Anterior cingulate cortex (tissue), 58 donors: ENCODE measurements at regions not wholly inside any gene's neighbourhood (a gene's known extent, or its start where the extent isn't known, plus 50 kb on each side); places are given as distances from the start of the nearest gene placed in this dataset.
"Not testable (repeated sequence)": the region's sequence is repeated elsewhere in the genome, so short reads cannot be mapped to it uniquely, and the experiment has no call there.

Experiments used
- DNase-seq, 58 donors: peaks; one replicate each; lab custom pipeline; 2025; lab: John Stamatoyannopoulos, UW

DNA sequence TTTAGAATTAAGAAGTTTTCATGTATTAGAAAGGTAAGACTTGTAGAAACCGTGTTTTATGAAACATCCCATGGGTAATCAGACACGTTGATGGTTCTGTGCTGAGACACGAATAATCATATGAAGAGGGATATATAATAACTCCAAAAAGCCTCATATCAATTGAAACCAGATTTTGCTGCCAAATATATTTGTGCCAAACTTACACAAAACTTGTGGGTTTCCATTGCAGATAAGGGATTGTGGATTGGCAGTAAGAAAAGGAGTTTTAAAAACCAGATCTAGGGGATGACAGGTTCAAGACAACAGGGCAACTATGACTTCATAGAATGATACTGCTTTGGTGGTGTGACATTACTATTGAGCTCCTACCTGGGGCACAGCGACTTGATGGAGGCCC lies 616.1 kb downstream of the BCOR start:
- no peak for DNase-seq

DNA sequence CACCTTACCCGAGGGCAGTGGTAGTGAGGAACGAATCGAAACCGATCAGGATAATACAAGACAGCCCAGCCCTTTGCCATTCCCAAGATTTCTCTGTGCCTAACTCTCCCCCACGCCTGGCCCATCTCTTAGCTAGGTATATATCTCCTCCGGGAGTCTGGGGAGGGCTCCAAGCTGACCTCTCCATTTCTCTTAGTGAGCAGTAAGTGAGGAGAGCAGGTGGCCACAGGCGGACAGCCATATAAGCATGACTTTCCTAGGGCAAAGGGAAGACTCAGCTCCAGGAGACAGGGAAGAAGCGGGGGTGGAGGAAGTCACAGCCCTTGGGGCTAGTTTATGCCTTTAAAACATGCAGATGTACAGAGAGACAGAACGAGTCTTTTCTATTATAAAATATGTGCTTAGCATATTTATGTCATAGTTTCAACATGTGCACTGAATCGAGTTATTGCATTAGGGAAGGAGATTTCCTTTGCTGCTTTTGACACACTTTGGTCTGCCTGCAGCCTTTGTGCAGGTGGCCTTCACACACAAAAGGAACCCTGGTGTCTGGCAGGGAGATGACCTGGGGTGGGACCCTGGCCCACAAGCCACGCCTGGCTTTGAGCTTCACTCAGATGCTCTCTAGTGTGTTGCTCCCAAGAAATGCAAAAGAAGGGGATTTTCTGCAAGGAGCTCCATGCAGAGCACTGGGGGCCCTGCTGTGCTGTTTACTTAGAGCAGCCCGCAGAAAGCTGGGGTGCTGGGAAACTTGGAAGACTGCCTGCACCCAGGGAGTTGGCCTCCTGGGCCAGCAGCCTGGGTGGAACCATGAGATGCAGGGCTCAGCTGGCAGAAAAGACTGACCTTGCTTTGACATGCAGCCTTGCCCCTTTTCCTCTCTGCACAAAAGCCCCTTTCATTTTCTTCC lies 613.3 kb downstream of the BCOR start:
- DNase-seq = peak in 15 of 58 donors; percentile 1 to 29 (median 6)

DNA sequence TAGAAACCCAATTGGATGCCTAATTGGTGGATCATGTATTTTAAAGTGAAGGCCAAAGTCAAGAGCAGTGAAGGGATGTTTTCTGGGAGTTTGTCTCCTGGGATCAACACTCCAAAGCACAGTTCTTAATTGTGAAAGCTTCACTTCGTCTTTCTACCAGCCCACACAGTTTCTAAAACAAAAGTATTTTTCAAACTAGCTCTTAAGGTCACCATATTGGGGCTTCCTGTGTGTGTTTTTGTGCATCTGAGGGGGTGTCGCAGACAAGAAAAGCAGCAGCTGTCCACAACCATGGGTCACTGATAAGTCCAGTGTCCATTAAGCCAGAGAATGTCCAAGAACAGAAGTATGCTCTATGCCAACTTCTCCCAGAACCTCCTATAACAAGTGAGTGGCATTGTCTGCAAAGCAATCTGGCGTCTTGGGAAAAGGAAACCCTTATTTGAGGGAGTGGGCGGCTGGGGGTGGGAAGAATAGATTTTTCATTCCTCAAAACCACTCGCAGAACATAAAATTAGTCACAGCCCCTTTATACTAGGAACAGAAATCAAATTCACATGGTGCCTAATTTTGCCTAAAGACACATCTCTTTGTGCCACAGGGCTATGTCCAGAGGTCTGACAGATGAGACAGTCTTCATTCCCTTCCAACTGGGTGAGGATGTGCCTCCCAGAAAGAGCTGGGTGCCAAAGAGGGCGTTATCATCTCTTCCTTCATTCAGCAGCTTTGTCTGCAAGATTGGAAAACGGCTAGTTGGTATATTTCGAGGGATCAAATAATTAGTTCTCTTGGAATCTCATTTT lies 610.4 kb downstream of the BCOR start:
- DNase-seq = peak in 1 of 58 donors; percentile 3

DNA sequence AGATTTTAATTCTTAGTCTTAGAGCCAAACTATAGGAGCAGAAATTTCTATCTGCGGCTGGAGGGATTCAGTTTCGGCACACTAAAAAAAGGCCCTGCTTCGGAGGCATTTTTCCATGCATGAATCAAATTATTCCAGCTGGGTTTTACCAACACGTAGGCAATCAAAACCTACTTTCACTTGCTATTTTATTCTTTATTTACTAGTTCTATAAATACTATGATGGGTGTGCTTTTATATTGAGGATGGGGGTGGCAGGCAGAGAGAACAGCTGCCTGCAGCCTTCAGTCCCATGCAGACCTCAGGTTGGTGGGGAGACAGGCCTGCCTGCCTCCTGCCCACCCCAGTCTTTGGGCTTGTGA lies 609.8 kb downstream of the BCOR start:
- DNase-seq = no peak

DNA sequence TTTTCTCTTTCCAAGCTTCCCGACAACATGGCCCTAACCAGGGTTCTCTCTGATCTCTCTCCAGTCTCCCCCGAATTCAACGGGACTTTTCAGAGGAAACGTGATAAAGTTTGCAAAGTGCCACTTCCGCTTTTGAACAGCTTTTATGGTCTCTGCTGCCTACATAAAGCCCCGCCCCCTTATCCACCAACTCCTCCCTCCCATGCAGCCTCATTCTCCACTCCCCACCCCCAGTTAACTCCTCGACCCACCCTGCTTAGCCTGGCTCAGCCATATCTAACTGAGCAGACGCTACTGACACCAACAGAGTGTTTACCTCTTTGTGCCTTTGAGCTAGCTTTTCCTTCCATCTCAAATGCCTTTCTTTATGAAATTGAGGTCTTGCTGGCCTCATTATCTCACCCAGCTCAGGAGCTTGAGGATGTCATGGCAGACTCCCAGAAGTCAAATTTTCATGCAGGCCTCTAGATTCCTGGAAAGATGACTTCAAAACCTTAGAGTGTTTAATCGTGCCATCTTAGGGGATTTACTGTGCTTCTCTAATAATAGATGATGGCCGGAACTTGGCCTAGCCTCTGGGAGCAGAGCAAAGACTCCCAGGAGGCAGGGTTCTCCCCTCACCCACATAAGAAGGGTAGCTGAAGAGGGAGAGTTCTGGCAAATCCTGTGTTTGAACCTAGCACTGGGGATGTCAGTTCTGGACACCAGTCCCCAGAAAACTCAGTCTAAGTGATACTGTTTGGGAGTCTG lies 606.0 kb downstream of the BCOR start:
- DNase-seq = no peak

DNA sequence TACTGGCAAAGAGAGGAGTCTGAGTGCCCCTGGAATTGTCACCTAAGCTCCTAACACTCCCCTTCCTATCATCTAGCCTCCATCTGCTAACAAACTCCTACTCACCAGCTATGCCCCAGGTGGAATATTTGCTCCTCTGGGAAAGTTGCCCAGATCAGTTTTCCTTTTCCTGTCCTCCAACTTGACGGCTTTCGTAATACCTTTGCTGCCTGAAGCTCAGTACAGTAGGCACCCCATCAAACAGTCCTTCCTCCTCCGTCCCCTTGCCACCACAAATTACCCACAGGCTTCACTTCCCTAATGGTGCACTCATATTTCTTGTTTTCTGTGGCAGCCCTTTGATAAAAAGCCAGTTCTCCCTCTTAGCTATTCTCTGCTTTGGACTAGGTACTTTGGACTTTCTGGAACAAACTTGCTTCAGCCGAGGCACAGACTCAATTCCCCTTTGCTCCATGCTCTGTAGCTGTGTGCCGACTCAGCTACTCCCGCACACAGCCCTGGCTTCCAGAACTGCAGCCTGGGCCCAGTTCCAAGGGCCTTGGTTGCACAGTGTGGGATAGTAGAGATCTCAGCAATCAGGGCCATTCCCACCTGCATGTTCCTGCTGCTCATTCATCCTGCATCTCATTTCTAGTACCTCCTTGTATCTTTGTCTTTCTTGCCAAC lies 605.1 kb downstream of the BCOR start:
- DNase-seq = peak in 1 of 58 donors; percentile 2

DNA sequence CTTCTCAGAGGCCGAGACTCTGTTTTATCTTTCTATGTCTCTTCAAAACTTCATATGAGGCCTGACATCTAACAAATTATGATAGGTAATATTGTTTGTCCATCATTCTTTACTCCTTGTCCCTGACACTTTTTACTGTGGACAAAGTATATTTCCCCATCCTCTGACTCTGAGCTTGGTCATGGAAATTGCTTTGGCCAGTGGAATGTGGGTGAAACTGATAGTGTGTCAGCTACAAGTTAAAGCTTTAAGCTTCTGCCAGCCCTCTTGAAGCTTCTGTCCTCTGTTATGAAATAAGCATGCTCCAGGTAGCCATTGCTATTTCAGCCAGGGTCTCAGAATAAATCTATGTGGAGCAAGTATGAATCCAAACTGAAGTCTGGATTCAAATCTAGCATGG lies 604.6 kb downstream of the BCOR start:
- no peak for DNase-seq

DNA sequence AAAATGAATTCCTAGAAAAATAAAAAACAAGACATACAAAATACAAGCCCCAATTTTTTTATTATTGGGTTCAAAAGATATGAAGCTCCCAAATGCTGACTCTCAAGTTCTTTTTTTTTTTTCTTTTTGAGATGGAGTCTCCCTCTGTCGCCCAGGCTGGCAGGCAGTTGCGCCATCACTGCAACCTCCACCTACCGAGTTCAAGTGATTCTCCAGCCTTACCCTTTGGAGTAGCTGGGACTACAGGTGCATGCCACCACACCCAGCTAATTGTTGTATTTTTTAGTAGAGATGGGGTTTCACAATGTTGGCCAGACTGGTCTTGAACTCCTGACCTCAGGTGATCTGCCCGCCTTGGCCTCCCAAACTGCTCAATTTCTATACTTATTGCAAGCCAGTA lies 600.6 kb downstream of the BCOR start:
- not testable (repeated sequence) for DNase-seq

DNA sequence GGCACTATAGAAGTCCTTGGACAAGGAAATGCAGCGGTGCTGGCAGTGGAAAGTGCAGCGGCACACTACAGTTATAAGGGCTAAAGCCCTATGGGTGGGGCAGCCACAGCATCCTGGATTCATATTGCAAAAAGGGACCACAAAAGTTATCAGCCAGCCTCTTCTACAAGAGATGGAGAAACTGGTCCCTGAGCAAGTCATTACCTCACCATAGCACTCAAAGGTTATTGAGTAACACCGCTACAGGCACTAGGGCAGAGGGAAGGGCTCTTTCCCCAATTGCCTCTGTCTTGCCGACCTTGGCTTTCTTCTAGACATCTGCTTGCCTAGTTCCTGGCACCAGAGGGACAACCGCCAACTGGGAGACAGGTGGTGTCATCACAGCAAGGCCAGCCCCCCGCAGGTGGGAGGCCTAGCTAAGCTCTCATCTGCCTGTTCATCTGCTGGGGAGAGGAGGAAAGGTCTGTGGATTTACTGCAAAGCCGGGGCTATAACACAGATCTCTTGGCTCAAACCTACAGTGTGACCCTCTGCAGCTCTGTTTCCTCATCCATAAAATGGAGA lies 600.0 kb downstream of the BCOR start:
- DNase-seq = no peak

DNA sequence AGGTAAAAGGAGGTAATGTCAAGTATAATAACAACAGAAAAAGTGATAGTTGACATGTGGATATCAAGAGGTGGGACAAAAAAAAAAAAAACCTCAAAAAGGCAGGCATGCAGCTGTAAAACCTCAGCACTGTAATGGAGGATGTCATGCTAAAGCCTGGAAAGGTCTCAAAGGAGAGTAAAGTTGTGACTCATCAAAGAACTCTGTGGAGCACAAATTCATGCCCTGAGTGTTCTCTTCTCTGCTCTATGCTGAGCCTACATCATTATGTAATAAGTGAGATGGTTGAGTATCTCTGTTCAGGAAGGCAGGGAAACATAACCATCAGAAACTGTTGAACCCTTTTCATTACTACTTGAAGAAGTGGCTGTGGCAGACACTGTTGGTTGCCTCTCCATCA lies 597.8 kb downstream of the BCOR start:
- no peak for DNase-seq

DNA sequence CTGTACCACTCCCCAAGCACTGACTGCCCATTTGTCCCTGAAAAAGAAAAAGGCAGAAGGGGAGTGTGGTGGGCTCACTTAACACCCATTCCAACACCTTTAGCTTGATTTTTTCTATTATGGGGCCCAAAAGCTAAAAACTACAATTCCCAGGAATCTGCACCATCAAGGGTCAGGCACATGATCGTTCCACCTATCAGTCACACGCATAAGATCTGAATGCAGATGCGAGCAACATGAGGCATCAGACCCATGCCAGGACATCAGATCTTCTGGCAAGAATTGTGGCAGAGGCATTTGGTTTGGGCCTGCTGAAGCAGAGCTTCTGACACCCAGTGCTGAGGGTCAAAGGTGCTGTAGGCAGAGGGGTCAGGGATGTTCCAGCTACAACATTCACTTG lies 595.9 kb downstream of the BCOR start:
- DNase-seq = no peak

DNA sequence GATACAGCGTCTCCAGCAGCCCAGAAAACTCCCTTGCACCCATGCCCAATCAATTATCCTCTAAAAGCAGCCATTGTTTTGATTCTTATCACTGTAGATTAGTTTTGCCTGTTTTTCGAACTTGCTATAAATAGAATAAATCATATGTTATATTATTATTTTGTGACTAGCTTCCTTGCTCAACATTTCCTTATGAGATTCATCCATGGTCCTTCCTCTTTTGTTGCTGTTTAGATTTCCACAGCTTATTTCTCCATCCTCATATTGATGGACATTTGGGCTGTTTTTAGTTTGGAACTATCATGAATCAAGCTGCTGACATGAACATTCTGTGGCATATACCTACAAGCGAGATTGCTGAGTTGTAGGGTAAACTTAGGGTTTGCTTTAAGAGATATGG lies 595.3 kb downstream of the BCOR start:
- DNase-seq = no peak

DNA sequence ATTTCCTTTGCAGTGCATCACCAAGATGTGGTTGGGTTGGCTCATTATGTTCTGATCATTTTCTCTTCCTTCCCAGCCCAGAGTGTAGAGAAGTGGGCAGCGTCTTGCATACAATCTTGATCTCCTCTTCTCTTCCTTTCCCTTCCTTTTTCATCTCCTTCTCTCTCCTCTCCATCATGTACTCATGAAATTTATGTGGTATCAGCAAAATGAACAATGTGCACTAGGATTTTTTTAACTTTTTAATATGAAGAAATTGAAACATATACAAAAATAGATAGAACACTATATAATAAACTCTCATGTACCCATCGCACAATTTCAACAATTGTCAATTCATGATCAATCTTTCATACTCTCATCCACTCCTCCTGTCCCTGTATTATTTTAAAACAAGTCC lies 593.5 kb downstream of the BCOR start:
- no peak for DNase-seq

DNA sequence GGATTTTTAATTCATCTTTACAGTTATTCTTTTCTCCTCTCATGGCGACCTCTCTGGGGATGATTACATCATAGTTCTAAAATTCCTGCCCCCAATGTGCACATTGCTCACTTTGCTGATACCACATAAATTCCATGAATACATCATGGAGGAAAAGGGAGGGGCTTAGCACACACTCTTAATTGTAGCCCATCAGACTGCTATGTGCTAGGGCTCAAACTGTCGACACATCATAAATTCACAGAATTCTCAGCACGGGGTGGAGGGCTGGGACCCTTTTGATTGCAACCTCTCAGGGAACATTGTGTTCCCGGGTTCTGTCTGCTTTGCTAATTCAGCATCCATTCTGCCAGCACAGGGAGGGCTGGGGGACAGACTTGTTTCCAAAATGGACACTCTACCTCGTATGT lies 592.9 kb downstream of the BCOR start:
- no peak for DNase-seq

DNA sequence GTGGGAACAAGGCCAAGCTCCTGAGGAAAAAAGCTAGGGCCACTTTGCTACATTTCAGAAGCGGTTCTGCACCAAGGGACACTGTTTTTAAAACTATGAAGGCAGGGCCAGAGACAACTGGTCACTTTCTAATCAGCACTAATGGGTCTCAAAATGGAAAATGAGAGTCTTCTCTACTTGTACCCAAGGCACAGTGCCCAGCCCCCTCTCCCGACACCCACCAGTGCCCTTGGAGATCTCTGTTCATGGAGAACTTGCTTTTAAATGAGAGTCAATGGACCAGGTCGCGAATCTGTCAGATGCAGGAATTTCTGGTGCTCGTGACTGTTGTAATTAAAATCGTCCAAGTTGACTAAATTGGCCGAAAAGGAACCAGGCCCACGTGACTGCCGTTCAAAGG lies 591.6 kb downstream of the BCOR start:
- DNase-seq = no peak

DNA sequence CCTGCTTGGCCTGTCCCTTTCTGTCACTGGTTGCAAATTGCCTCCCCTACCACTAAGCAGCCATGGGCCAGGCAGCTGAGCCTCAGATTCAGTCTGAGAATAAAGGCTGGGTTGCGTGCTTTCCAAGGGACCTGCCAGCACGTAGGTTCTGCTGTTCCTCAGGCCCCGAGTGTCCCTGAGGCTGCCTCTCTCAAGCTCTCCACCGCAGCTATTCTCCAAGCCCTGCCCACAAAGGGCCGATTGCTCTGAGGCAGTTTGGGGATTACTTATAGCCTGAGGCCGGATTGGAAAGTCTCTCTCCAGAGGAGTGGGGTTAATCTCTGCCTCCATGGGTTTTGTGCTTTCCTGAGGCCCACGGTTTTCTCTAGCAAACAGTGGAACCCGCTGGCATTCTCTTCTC lies 590.7 kb downstream of the BCOR start:
- DNase-seq = no peak

DNA sequence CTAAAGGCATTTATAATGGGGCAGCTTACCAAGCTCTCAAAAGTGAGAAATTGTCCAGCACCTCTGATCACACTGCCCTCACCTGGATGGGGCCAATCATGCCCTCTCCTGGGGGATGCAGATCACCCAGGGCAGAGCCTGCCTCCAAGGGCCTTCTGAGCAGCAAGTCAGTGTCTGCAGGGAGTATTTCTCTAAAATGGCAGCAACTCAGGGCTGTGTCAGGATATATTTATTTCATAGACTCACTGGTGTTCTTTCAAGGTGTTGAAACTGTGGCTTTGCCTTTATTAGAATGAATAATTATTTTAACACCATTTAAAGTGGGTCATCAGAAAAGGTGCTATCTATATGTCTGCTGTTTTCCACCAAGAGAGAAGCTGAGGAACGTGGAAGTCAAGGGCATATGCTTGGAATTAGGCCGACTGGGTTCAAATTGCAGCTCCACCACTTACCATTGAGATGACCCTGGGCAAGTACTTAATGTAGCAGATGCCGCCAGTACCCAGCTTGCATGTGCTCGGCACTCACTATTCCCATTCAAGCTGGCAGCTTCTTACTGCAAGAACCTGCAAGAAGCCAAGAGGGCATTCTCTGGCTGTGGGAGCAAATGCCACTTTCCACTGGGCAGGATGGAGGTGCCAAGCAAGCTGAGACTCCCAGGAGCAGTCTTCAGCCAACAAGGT lies 590.0 kb downstream of the BCOR start:
- DNase-seq = no peak

DNA sequence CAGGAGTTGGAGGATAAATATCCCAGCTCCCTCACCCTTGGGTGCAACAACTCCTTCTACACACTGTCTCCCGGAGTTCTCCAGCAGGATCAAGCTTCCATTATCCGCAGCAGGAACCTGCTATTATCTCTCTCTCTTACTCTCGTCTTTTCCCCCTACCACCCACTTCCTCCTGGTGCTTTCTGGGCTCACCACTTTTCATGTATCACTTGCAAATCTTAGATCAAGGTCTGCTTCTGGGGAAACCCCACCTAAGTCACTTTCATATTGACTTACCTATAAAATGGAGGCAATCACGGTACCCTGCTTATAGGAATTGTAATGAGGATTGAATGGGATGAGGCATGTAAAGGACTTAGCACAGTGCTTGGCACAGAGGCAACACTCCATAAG lies 589.5 kb downstream of the BCOR start:
- no peak for DNase-seq

DNA sequence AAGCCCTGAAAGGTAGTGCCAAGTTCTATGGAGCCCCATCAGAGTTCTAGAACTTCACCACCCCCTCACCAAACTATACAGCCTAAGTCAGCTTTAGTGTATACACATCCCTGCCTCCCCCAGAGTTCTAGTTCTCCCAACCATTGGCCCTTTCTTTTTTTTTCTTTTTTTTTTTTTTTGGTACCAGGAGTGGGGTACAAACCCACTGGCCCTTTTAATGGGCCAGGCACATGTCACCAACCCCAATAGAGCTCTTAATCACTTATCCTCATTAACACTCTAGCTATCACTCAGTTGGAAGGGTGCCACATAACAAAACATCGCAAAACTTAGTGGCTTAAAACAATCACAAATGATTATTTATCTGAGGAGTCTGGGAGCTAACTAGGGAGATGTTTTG lies 588.6 kb downstream of the BCOR start:
- no peak for DNase-seq

DNA sequence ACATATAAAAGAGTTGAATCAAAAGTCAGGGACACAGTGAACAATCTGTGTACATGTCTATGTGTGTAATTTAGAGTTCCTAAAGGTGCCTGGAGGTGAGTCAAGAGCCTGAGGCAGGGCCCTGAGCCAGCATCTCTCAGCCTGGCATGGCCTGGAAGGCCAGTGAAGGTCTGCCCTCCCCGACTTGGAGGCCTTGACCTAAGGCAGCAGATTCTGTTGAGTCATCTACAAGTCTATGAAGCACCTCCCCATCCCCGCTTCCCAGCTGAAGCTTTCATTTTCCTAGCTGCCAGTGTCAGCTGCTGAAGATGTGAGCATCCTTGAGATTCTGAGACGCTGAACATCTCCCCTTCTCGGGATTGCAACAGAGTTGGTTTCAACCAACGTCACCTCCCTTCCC lies 583.9 kb downstream of the BCOR start:
- no peak for DNase-seq
